ENCODE measurements at regions not wholly inside any gene's neighbourhood (a gene's known extent, or its start where the extent isn't known, plus 50 kb on each side); places are given as distances from the start of the nearest gene placed in this dataset.

DNA sequence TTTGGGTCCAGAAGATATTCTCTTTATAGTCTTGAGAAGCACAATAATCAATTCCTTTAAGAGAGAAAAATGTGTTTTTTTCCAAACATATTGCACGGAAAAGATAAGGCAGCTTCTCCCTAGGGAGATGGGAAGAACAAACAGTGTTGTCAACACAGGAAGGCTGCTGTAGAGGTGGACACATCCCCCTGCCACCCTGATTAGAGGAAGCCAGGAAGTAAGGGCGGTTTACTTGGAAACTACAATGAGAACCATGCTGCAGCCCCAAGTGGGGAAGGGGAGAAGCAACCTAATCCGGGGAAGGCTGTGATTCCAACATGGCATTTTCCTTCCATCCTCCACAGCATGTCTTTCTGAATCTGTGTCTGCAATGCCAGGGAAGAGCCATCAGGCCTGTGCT is 256.9 kb upstream of the TGFBR2 start:
- no peaks in the 10 kb centered on the region for H3K9me3 Mint-ChIP-seq
- no peak for ATAC-seq

DNA sequence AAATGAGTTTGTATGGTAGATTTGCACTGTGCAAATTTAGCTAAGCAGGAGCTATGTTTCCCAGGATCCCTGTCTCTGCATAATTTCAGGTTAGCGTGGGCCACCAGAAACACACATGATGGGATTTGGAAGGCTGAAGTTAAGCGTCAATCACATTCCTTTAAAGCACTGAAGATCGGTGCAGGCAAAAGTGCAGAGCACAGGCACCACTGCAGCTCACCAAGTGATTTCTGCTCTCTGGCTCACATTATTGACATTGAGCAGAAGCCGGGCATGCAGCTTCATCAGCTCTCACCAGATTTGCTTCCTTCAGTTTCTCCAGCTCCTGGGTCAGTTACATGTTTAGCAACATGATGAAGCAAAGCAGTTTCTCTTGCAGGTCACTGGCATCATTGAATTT is 256.4 kb upstream of the TGFBR2 start:
- DNase-seq, result no peak
- Mint-ChIP-seq H3K36me3 (ENCODE audit: insufficient read depth) (no peaks in the 10 kb centered on the region), H3K4me3 (no peak overlapping the region), H3K4me1 (ENCODE audit: low read depth) (peaks cover 90% of the 10 kb centered on the region), H3K27me3 (ENCODE audit: low read depth) (peaks cover 2% of the 10 kb centered on the region), H3K9me3 (no peaks in the 10 kb centered on the region)
- no peak for ATAC-seq

More for the DNA sequence above, 256.9 kb upstream of the TGFBR2 start:
- Mint-ChIP-seq H3K4me1 (ENCODE audit: low read depth) (peaks cover 85% of the 10 kb centered on the region), H3K4me3 (no peak overlapping the region), H3K36me3 (ENCODE audit: insufficient read depth) (no peaks in the 10 kb centered on the region), H3K27me3 (ENCODE audit: low read depth) (peaks cover 2% of the 10 kb centered on the region)
- DNase-seq, result no peak

DNA sequence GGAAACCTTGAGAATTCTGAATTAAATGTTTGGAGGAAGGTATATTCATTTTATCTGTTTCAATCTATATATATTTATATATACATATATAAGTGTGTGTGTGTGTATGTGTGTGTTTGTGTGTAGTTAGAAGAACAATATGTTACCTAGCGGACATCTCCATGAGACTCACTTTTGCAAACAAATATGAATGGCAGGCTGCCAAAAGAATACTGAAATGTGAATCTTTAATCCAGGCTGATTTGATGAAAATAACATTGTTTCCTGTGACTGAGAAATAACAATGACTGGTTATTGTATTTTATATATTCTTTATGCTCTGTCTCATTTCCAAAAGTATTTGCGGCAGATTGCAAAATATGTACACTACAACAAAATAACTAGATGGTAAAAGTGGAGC is 255.5 kb upstream of the TGFBR2 start:
- no peak for DNase-seq
- H3K4me3 Mint-ChIP-seq, result no peak overlapping the region
- H3K36me3 Mint-ChIP-seq (ENCODE audit: insufficient read depth), result no peaks in the 10 kb centered on the region
- no peaks in the 10 kb centered on the region for H3K9me3 Mint-ChIP-seq
- H3K4me1 Mint-ChIP-seq (ENCODE audit: low read depth), result peaks cover 92% of the 10 kb centered on the region
- H3K27me3 Mint-ChIP-seq (ENCODE audit: low read depth), result peaks cover 2% of the 10 kb centered on the region
- ATAC-seq, result no peak

DNA sequence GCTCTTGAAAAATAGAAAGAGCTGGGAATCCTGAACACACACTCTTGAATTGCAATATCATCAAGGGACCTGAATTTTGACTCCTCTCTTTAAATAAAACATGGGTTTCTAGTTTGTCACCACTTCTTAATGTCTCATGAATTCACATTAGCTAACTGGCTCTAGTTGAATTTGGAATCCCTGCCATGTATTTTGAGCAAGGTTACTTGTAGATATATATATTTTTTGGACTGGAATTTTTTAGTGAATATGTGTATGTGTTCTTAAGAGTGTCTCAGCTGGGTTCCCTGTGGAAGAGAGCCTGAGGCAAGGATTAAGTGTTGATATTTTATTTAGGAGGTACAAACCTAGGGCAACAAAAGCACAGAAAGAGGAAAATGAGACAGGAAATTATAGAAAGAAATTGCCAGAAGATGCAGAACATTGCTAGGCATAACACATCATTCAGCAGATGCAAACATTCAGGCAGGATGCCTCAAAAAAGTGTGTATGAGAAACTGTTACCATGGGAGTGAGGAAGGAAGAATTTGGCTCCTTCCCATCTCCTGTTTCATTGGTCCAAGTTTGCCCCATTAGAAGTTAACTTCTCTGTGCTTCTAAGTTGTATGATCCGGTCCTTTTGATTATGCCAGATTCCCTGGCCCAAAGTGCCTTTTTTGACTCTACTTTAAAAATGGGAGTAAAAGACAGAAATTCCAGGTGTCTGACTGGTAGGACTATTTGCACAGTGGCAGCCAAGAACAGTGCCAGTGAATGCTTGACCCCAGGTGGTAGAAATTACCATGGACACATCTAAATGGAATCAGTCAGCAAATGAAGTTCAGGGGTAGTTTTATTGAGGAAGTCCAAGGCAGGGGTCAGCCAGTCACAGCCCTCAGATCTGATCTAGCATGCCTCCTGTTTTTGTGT is 253.7 kb upstream of the TGFBR2 start:
- ATAC-seq, result no peak
- H3K36me3 Mint-ChIP-seq (ENCODE audit: insufficient read depth), result no peaks in the 10 kb centered on the region
- H3K27me3 Mint-ChIP-seq (ENCODE audit: low read depth), result peaks cover 5% of the 10 kb centered on the region

DNA sequence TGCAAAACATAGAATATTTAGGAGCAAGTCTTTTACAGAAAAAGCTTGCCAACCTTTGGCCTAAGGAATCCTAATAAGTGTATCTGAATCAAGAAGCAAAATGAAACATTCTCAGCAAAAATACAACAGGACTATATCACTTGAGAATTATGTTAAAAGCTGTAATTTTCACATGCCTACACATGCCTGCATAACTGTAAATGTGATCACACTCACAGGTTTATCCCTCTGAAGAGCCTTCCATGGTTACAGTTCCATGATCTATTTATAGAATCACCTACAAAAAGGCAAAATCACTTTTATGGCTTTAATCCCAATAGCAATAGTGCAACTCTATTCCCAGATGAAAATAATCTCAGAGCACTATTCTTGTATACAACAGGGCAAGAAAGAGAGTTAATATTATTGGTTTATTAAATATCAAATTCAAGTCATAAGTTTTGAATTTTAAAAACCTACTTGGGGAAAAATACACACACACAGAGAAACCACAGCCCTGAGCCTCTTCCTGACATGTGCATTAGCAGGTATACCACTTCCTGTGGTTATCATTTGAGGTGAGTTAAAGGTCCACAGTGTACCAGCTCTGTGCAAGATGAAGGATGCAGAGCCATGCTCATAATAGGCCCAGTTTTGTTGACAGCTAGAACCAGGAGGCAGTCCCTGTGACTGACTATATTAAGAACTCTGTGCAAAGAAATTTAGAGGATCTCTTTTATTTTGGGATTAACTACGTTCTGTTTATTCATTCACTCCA is 252.5 kb upstream of the TGFBR2 start:
- peaks cover 81% of the 10 kb centered on the region for H3K4me1 Mint-ChIP-seq (ENCODE audit: low read depth)
- H3K4me3 Mint-ChIP-seq, result no peak overlapping the region
- peak; percentile 28 for DNase-seq
- ATAC-seq, result peak; percentile 98
- H3K27me3 Mint-ChIP-seq (ENCODE audit: low read depth), result peaks cover 5% of the 10 kb centered on the region
- no peaks in the 10 kb centered on the region for H3K36me3 Mint-ChIP-seq (ENCODE audit: insufficient read depth)
- no peaks in the 10 kb centered on the region for H3K9me3 Mint-ChIP-seq

More for the DNA sequence above, 253.7 kb upstream of the TGFBR2 start:
- H3K4me3 Mint-ChIP-seq, result no peak overlapping the region
- H3K9me3 Mint-ChIP-seq, result no peaks in the 10 kb centered on the region
- H3K4me1 Mint-ChIP-seq (ENCODE audit: low read depth), result peaks cover 90% of the 10 kb centered on the region
- DNase-seq, result no peak

DNA sequence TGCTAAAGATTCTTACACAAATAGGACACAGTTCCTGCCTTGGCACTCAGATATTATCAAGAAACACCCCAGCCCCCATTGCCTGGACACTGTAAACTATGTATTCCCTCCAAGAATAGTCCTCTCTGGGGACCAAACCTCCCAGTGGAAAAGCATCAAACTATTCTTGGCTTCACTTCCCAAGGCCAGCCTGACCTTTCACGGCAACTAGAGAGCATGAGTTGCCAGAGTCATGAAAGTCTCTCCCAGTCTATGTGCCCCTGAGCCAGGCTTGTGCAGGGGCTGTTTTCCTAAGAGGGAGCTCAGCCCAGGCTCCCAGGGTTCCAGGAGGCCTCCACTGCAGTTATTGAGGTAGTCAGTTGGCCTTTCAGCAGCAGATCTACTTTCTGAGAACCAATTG is 251.9 kb upstream of the TGFBR2 start:
- H3K4me1 Mint-ChIP-seq (ENCODE audit: low read depth), result peaks cover 74% of the 10 kb centered on the region
- no peaks in the 10 kb centered on the region for H3K36me3 Mint-ChIP-seq (ENCODE audit: insufficient read depth)
- ATAC-seq, result no peak
- H3K9me3 Mint-ChIP-seq, result no peaks in the 10 kb centered on the region
- no peak for DNase-seq
- H3K27me3 Mint-ChIP-seq (ENCODE audit: low read depth), result peaks cover 5% of the 10 kb centered on the region
- no peak overlapping the region for H3K4me3 Mint-ChIP-seq

DNA sequence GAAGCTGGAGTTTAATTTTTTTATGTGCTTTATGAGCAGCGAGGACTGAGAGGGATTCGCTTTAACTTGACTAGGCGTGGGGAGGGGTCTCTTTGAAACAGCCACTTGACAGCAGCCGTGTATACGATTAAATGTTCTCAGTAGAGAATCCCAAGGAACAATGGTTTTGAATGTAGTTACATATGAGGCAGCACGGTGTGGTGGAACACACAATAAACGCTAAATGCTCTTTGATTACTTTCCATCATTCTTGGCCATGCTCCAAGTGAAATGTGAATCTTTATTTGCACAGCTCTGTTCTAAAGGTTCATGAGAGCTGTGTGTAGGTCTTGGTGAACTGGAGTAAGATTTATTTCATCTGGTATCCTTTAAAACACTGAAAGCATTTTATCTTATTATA is 251.4 kb upstream of the TGFBR2 start:
- H3K4me1 Mint-ChIP-seq (ENCODE audit: low read depth), result peaks cover 70% of the 10 kb centered on the region
- peaks cover 5% of the 10 kb centered on the region for H3K27me3 Mint-ChIP-seq (ENCODE audit: low read depth)
- no peak for DNase-seq
- H3K9me3 Mint-ChIP-seq, result no peaks in the 10 kb centered on the region
- no peak for ATAC-seq
- no peak overlapping the region for H3K4me3 Mint-ChIP-seq
- H3K36me3 Mint-ChIP-seq (ENCODE audit: insufficient read depth), result no peaks in the 10 kb centered on the region

DNA sequence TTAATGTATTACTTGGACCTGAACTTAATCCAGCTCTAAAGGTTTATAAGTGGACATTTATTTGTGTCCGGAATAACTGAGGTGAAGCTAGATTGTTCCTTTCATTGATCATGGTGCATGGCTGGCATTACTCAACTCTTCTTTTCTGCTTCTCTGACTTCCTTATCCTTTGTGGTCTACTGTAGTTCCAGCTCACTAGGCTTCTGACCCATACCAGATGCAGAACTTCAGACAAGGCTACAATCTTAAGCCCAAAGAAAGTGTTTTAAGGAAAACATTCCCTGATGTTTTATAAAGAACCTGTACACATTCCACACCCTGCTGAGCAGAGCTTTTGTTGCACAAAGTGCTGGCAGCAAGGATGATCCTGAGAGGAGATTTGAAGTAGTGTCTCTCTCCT is 250.8 kb upstream of the TGFBR2 start:
- Mint-ChIP-seq H3K9me3 (no peaks in the 10 kb centered on the region), H3K4me1 (ENCODE audit: low read depth) (peaks cover 65% of the 10 kb centered on the region), H3K27me3 (ENCODE audit: low read depth) (peaks cover 2% of the 10 kb centered on the region), H3K4me3 (no peak overlapping the region), H3K36me3 (ENCODE audit: insufficient read depth) (no peaks in the 10 kb centered on the region)
- DNase-seq, result no peak
- ATAC-seq, result no peak

DNA sequence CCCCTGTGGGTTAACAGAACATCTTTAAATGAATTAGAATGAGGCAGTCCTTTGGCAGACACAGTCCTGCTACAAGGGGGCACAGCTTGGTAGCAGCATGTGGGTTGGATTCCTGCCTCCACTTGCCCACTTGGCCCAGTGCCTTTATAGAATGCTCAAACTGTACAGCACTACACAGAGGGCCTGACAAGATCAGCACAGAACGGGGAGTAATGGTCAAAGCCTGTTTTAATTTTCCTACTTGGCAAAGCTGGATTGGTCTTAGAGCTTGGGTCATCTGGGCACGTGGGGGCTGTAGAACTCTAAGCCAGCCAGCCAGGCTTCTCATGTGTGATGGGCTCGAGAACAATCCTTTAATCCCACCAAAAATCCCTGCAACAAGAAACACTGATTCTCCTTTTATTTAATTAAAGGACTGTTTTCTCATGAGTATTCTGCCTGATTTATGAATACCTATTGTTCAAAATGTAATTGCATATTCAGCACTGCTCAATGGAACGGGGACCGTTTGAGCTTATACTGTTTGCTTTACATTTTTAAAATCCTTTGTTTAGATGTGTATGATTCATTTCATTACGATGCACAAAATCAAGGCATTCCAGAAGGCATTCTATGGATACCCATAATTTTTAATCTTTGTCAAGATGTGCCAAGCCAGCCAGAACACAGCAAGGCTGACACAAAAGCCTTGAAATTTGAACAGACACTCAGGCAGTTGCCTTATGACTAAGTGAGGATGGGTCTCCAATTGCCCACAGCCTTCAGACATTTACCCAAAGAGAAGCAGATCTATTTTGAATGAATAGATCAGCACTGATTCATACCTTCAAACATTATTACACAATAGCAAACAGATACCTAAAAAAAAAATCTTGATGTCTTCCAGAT is 249.3 kb upstream of the TGFBR2 start:
- peaks cover 55% of the 10 kb centered on the region for H3K4me1 Mint-ChIP-seq (ENCODE audit: low read depth)

DNA sequence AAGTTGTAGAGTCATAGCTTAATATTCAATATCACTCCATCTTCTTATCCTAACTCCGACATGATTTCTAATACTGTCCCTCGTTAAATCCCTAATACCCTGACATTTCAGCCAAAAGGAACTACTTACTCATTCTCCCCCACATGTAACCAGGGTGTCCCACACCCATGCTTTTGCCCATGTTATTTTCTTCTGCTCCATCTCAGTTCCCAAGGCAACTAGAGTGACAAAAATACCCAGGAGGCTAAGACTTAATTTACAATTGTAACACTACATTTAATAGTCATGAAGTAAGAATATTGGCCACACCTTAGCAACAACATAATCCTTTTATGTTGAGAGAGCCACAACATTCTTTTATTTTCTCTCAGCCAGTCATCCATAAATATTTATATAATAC is 248.5 kb upstream of the TGFBR2 start:
- H3K36me3 Mint-ChIP-seq (ENCODE audit: insufficient read depth), result no peaks in the 10 kb centered on the region
- H3K9me3 Mint-ChIP-seq, result no peaks in the 10 kb centered on the region
- no peak overlapping the region for H3K4me3 Mint-ChIP-seq
- ATAC-seq (no peak), DNase-seq (no peak)
- H3K4me1 Mint-ChIP-seq (ENCODE audit: low read depth), result peaks cover 47% of the 10 kb centered on the region
- H3K27me3 Mint-ChIP-seq (ENCODE audit: low read depth), result peaks cover 2% of the 10 kb centered on the region

More for the DNA sequence above, 249.3 kb upstream of the TGFBR2 start:
- Mint-ChIP-seq H3K9me3 (no peaks in the 10 kb centered on the region), H3K27me3 (ENCODE audit: low read depth) (peaks cover 2% of the 10 kb centered on the region), H3K36me3 (ENCODE audit: insufficient read depth) (no peaks in the 10 kb centered on the region), H3K4me3 (no peak overlapping the region)
- ATAC-seq (no peak), DNase-seq (no peak)

DNA sequence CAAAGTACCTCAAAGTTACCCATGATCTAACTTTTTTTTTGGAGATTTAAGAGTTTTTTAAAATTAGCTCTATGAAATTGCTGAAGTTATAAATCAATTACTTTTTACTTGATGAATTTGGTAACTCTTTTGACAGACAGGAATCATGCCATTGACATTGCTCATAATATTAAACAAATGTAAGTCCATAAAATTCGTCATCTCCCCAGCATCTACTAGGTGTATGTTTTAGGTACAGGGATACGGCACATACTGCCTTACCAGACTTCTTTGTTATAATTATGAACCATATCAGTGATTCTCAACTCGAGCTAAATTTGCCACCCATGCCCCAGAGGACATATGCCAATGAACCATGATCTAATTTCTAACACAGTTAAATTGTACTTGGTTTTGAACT is 247.5 kb upstream of the TGFBR2 start:
- H3K36me3 Mint-ChIP-seq (ENCODE audit: insufficient read depth), result no peaks in the 10 kb centered on the region
- H3K27me3 Mint-ChIP-seq (ENCODE audit: low read depth), result peaks cover 2% of the 10 kb centered on the region
- no peaks in the 10 kb centered on the region for H3K9me3 Mint-ChIP-seq
- no peak overlapping the region for H3K4me3 Mint-ChIP-seq
- DNase-seq (no peak), ATAC-seq (no peak)
- H3K4me1 Mint-ChIP-seq (ENCODE audit: low read depth), result peaks cover 38% of the 10 kb centered on the region

DNA sequence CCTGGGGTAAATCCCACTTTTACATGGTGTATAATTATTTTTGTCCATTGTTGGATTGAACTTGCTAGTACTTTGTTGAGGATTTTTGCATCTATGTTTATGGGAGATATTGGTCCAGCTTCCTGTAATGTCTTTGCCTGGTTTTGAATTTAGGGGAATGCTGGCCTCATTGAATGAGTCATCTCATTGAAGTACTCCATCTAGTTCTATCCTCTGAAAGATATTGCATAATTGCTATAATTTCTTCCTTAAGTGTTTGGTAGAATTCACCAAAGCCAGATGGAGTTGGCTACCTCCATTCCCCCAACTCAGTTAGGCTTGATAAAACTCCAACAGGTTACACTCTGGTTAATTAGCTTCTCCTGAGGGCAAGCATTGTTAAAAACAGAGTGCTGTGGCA is 237.4 kb upstream of the TGFBR2 start:
- Mint-ChIP-seq H3K4me3 (no peak overlapping the region), H3K36me3 (ENCODE audit: insufficient read depth) (no peaks in the 10 kb centered on the region), H3K9me3 (no peaks in the 10 kb centered on the region), H3K4me1 (ENCODE audit: low read depth) (no peaks in the 10 kb centered on the region), H3K27me3 (ENCODE audit: low read depth) (no peaks in the 10 kb centered on the region)
- no peak for ATAC-seq
- DNase-seq, result no peak

DNA sequence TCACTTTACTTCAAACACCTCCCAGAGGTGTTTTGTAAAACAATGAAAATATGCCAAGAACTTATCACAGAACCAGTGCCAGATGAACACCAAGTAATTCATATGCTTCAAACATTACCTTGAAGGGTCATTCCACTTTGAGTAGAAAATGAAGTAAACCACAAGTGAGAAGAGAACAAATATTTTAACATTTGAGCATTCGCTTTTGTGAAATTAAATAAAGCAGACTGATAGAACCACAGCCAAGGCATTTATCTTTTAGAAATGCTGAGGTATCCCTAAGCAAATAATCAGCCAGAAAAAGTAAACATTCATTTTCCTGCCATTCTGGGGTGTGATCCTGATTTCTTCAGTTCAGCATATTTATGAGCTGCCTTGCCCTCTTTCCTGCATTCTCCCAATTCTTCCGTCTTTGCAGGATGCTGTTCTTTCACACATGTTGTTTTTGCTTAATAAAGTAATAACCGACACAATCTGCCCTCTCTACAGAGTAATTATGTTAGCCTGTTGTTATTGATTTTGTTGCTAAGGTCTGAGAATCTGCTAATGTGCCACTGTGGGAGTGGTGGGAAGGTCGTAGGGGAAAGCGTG is 235.6 kb upstream of the TGFBR2 start:
- no peak overlapping the region for H3K4me3 Mint-ChIP-seq
- DNase-seq (no peak), ATAC-seq (no peak)
- no peaks in the 10 kb centered on the region for H3K36me3 Mint-ChIP-seq (ENCODE audit: insufficient read depth)
- no peaks in the 10 kb centered on the region for H3K9me3 Mint-ChIP-seq
- no peaks in the 10 kb centered on the region for H3K4me1 Mint-ChIP-seq (ENCODE audit: low read depth)
- H3K27me3 Mint-ChIP-seq (ENCODE audit: low read depth), result no peaks in the 10 kb centered on the region

DNA sequence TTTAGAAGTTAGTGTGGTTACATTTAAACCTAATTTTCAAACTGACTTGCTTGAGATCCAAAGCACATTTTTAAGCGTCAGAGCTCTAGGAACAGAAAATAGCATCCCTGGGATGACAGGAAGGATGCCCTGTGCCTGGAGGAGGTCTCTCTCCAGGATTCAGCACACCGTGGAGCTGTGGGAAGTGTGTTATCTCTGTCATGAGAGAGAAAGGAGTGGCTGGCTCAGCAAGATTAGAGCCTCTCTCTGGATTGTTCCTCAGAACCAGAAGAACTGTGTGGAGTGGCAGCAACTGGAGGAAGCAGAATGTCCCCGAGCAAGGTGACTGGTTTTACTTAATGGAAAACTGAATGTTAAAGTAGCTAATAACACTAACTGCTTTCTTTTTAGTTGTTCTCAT is 233.6 kb upstream of the TGFBR2 start:
- Mint-ChIP-seq H3K36me3 (ENCODE audit: insufficient read depth) (no peaks in the 10 kb centered on the region), H3K9me3 (no peaks in the 10 kb centered on the region), H3K4me1 (ENCODE audit: low read depth) (no peaks in the 10 kb centered on the region), H3K4me3 (no peak overlapping the region), H3K27me3 (ENCODE audit: low read depth) (no peaks in the 10 kb centered on the region)
- ATAC-seq, result no peak
- DNase-seq, result no peak

Measured in activated T-cell treated with anti-CD3 and anti-CD28 coated beads, Interleukin-2, amount 50 U/mL, for 4 hours (primary cell).